K562 (cell line): ENCODE measurements at regions not wholly inside any gene's neighbourhood (a gene's known extent, or its start where the extent isn't known, plus 50 kb on each side); places are given as distances from the start of the nearest gene placed in this dataset.

Experiments
- ATAC-seq: fragments of 200-7000 bp; cut with Tn5 transposase; 3 replicates; pipeline ENCODE4 v1.9.1; 2020; ENCODE audit warnings: moderate library complexity
- BruUV-seq: library from RNA; stranded (reverse); fragments of 400-500 nt; replicated peaks from 2 replicates; lab custom pipeline; 2021; lab: Mats Ljungman, UMichigan
- CTCF ChIA-PET: fragments of 300-600 bp; formaldehyde crosslinking; extraction: SDS; loops from one replicate; lab custom pipeline; 2021; ENCODE audit warnings: low intra/inter-chr PET ratio; lab: Yijun Ruan, JAX
- POLR2A ChIA-PET: fragments of 300-600, 350-650 bp; sonication (Branson Sonifier 250); formaldehyde crosslinking; extraction: SDS; loops from one replicate; lab custom pipeline; 2021; ENCODE audit warnings: antibody characterized with exemption, inconsistent platforms; lab: Yijun Ruan, JAX
- DNase-seq, 4 experiments: peaks; one replicate each; pipeline versions ENCODE4 v3.0.0 to v3.0.0-alpha.2; 2011 to 2018; ENCODE audit warnings: low spot score in 3 of 4, mixed read lengths in 3 of 4; ENCODE audit errors: extremely low read depth in 1 of 4
- FAIRE-seq: peaks from 2 replicates; lab custom pipeline; 2011; peaks lifted over from hg19 to GRCh38; lab: Jason Lieb, UNC
- H2AFZ ChIP-seq: 2 replicates; pipeline ENCODE4 v1.6.0; 2011; ENCODE audit warnings: low read depth, low read length, control low read depth, inconsistent platforms
- H3K27ac ChIP-seq: fragments of 200-600 bp; 3 replicates; pipeline ENCODE4 v1.8.0; 2011; ENCODE audit warnings: low read depth, mild to moderate bottlenecking, control low read depth, inconsistent platforms, low read length, moderate library complexity, mixed read lengths; ENCODE audit errors: extremely low read depth
- H3K27me3 ChIP-seq, 2 experiments: fragments of 300-600 bp in 1 of 2; 2 replicates in 1 of 2; 3 replicates in 1 of 2; pipeline versions ENCODE4 v1.6.0 to v1.8.0; 2011; ENCODE audit warnings: inconsistent platforms in 2 of 2, low read length in 2 of 2, mild to moderate bottlenecking in 1 of 2, mixed read lengths in 1 of 2, moderate library complexity in 1 of 2; ENCODE audit not compliant: control insufficient read depth in 2 of 2, insufficient read depth in 2 of 2
- H3K36me3 ChIP-seq: fragments of 300-600 bp; 3 replicates; pipeline ENCODE4 v1.8.0; 2011; ENCODE audit warnings: mild to moderate bottlenecking, low read length, inconsistent platforms; ENCODE audit not compliant: control insufficient read depth, insufficient read depth
- H3K4me1 ChIP-seq, 2 experiments: fragments of 200-600 bp in 1 of 2; replicated peaks in 1 of 2; 2 replicates in 1 of 2; 3 replicates in 1 of 2; pipeline versions ENCODE4 v1.5.1 to v1.8.0; 2011; ENCODE audit warnings: inconsistent platforms in 2 of 2, low read length in 2 of 2, mild to moderate bottlenecking in 1 of 2, mixed read lengths in 1 of 2, moderate library complexity in 1 of 2; ENCODE audit not compliant: control insufficient read depth in 2 of 2, insufficient read depth in 2 of 2
- H3K4me2 ChIP-seq: 2 replicates; pipeline ENCODE4 v1.6.1; 2011; ENCODE audit warnings: low read length, control low read depth, inconsistent platforms, mixed read lengths; ENCODE audit not compliant: insufficient read depth
- H3K4me3 ChIP-seq: fragments of 200-600 bp; sonication (generic), shearing (Covaris generic); 2 replicates; pipeline ENCODE4 v1.5.1; 2016; ENCODE audit warnings: control low read depth, inconsistent platforms
- H3K79me2 ChIP-seq: fragments of 200-600 bp; 3 replicates; pipeline ENCODE4 v1.8.0; 2011; ENCODE audit warnings: low read length, inconsistent platforms; ENCODE audit not compliant: control insufficient read depth, insufficient read depth
- H3K9ac ChIP-seq, 2 experiments: 2 replicates each; pipeline versions ENCODE4 v1.6.0 to v1.6.1; 2011; ENCODE audit warnings: low read depth in 2 of 2, low read length in 2 of 2, control low read depth in 1 of 2, inconsistent platforms in 1 of 2, mild to moderate bottlenecking in 1 of 2, mixed read lengths in 1 of 2; ENCODE audit not compliant: insufficient read depth in 1 of 2
- H3K9me1 ChIP-seq: one replicate; pipeline ENCODE4 v1.6.0; 2011; ENCODE audit warnings: inconsistent platforms, mild to moderate bottlenecking, low read length, moderate library complexity; ENCODE audit not compliant: control insufficient read depth, insufficient read depth
- H3K9me3 ChIP-seq: replicated peaks from 2 replicates; pipeline ENCODE4 v1.5.1; 2011; ENCODE audit warnings: low read depth, low read length, inconsistent platforms; ENCODE audit not compliant: control insufficient read depth, insufficient read depth
- H4K20me1 ChIP-seq: replicated peaks from 2 replicates; pipeline ENCODE4 v1.6.1; 2011; ENCODE audit warnings: low read length, inconsistent platforms, mixed read lengths; ENCODE audit not compliant: control insufficient read depth, insufficient read depth
- BRD4 ChIP-seq: fragments of 200-600 bp; sonication (generic); IDR thresholded peaks from 2 replicates; pipeline ENCODE4 v1.6.1; 2017; ENCODE audit warnings: inconsistent platforms
- CBX2 ChIP-seq: fragments of 200-600 bp; sonication (generic); IDR thresholded peaks from one replicate; pipeline ENCODE4 v1.6.1; 2012; ENCODE audit warnings: mild to moderate bottlenecking, low read length, inconsistent platforms; ENCODE audit not compliant: insufficient read depth, poor library complexity, severe bottlenecking
- CXXC5 ChIP-seq: fragments of 250-450 bp; sonication (Bioruptor Pico); IDR thresholded peaks from 2 replicates; pipeline ENCODE4 v1.8.0; 2022; ENCODE audit warnings: inconsistent platforms, mild to moderate bottlenecking, moderate library complexity
- EGR1 ChIP-seq: fragments of 450-650 bp; conservative IDR thresholded peaks from 2 replicates; pipeline ENCODE4 v1.6.1; 2017; ENCODE audit warnings: mild to moderate bottlenecking
- HNRNPK ChIP-seq: fragments of 200-400 bp; formaldehyde crosslinking; IDR thresholded peaks from one replicate; pipeline ENCODE4 v1.6.1; 2018; ENCODE audit warnings: mild to moderate bottlenecking, low read depth, low read length; ENCODE audit not compliant: poor library complexity, severe bottlenecking
- MAZ ChIP-seq, 2 experiments: fragments of 450-650 bp in 1 of 2; sonication (generic) in 1 of 2; formaldehyde crosslinking; IDR thresholded peaks in 1 of 2; conservative IDR thresholded peaks in 1 of 2; 2 replicates each; pipeline versions ENCODE4 v1.4.0 to v1.5.0; 2020; ENCODE audit warnings: mild to moderate bottlenecking in 1 of 2, missing genetic modification reagents in 1 of 2
- NR2C2 ChIP-seq, 2 experiments: fragments of 200-800 bp in 1 of 2; sonication (Bioruptor generic) in 1 of 2; sonication (generic) in 1 of 2; formaldehyde crosslinking in 1 of 2; IDR thresholded peaks; 2 replicates each; pipeline versions ENCODE4 v1.6.1 to v1.8.0; 2016 to 2022; ENCODE audit warnings: mild to moderate bottlenecking in 1 of 2, missing compliant biosample characterization in 1 of 2, missing genetic modification characterization in 1 of 2, missing genetic modification reagents in 1 of 2
- PHF8 ChIP-seq: fragments of 200-600 bp; sonication (generic); IDR thresholded peaks from 2 replicates; pipeline ENCODE4 v1.6.1; 2012; ENCODE audit warnings: mixed run types, mild to moderate bottlenecking, inconsistent platforms, low read length, moderate library complexity, borderline replicate concordance
- ZFX ChIP-seq: sonication (generic); formaldehyde crosslinking; IDR thresholded peaks from 2 replicates; pipeline ENCODE4 v1.8.0; 2022; ENCODE audit warnings: mild to moderate bottlenecking, missing genetic modification reagents, moderate library complexity
- WGBS: fragments of 100-300 bp; shearing (Covaris generic); methylation state at CpG from one replicate; pipeline ENCODE4 v1.1.6; 2016; ENCODE audit warnings: low coverage, mixed read lengths; ENCODE audit not compliant: insufficient coverage; ENCODE audit errors: missing lambda C conversion rate; 5-methylcytosine and 5-hydroxymethylcytosine counted together
- in situ Hi-C: fragments of 300-500 bp; cut with MboI; formaldehyde crosslinking; loops from 4 replicates; pipeline ENCODE4 v1.15.0; 2018; ENCODE audit warnings: inconsistent platforms, mixed read lengths
- intact Hi-C: fragments of 100-400 bp; cut with micrococcal nuclease; formaldehyde crosslinking; loops from 2 replicates; pipeline ENCODE4 v1.14.2; 2022
- TF ChIP-seq, protein P1 (sequence below): fragments of 450-650 bp; IDR thresholded peaks from 2 replicates; pipeline ENCODE4 v1.6.1; 2016; ENCODE audit warnings: missing biosample characterization, missing genetic modification characterization
- TF ChIP-seq, protein P2 (sequence below): fragments of 450-650 bp; formaldehyde crosslinking; IDR thresholded peaks from 2 replicates; pipeline ENCODE4 v1.4.0; 2020; ENCODE audit warnings: mild to moderate bottlenecking, moderate library complexity
- TF ChIP-seq, protein P3 (sequence below): fragments of 200-800 bp; sonication (Bioruptor generic); IDR thresholded peaks from 2 replicates; pipeline ENCODE4 v1.6.1; 2017; ENCODE audit warnings: missing genetic modification characterization, missing compliant biosample characterization
- TF ChIP-seq, protein P4 (sequence below), 2 experiments: IDR thresholded peaks; 2 replicates each; pipeline ENCODE4 v1.6.1; 2011; ENCODE audit warnings: borderline replicate concordance in 1 of 2, control low read depth in 1 of 2, low read depth in 1 of 2, low read length in 1 of 2, mild to moderate bottlenecking in 1 of 2, mixed read lengths in 1 of 2, moderate library complexity in 1 of 2; ENCODE audit not compliant: insufficient read depth in 1 of 2, insufficient read length in 1 of 2, poor library complexity in 1 of 2, severe bottlenecking in 1 of 2; ENCODE audit errors: extremely low read depth in 1 of 2

DNA sequence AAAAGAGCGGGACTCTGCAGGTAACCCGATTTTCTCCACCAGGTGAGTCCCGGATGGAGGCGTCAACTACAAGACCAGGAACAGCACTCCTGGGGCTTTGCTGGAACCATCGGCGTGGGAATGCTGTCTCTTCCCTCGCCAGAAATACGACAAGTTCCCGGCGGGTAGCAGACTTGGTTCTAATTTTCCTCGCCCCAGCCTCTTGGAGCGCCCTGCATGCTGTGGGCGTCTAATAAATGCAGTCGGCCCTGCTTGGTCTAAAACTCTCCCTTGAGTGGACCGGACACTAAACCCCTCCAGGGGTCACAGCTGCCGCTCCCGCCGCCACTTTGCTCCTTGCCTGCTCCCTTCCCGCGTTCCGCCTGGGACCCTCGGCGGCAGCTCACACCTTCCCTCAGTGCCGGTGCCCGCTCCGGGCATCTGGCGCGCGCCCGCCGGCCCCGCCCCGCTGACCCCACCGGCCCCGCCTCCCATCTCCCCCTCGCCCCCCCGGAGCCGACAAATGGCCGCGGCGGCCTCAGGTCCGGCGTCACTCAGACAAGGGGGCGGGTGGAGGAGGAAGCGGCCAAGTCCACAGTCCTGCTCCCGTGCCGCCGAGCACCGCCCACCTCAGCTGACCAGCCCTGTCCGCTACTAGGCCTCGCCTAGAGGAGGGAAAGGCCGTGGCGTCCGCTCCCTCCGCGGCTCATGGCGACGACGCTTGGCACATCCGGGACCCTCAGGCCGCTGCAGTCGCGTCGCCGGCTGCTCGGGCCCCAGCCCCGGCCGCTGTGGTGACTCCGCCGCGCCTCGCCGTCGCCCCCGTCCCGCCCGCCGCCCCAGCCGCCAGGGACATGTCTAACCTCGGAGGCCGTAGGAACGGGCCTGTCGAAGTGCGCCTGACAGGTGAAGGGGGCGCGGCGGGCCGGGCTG is 65.8 kb downstream of the KPNA2 start:
- Histone ChIP-seq H3K9ac (peak overlapping the region; percentile 25 to 78; a peak in 3 of 4 replicates), H3K27ac (peak overlapping the region; percentile 44; the same call in 1 of the 3 replicates), H4K20me1 (no peaks in the 10 kb centered on the region), H3K79me2 (no peaks in the 10 kb centered on the region), H3K9me3 (0 out of 2 replicates have a peak, but pooled peaks cover 3% of the 10 kb centered on the region), H3K9me1 (no peaks in the 10 kb centered on the region), H3K4me3 (peak overlapping the region; percentile 40), H2AFZ (peak overlapping the region; percentile 68), H3K4me1 (peaks cover 0 to 5% of the 10 kb centered on the region in 2 experiments; a peak in 2 of 5 replicates), H3K27me3 (no peaks in the 10 kb centered on the region), H3K36me3 (no peaks in the 10 kb centered on the region), H3K4me2 (peak overlapping the region; percentile 55)
- FAIRE-seq (no peak), DNase-seq (peak; percentile 64 to 76 (median 66)), ATAC-seq (peak; percentile 99)
- no TSS peak for BruUV-seq
- POLR2A ChIA-PET: no interaction called here
- 63% methylated on average over 35 of the region's 88 CpGs for WGBS
- intact Hi-C loops (no loop called here), in situ Hi-C loops (no loop called here)
- CTCF ChIA-PET: no interaction called here
- TF ChIP-seq, protein P1, sequence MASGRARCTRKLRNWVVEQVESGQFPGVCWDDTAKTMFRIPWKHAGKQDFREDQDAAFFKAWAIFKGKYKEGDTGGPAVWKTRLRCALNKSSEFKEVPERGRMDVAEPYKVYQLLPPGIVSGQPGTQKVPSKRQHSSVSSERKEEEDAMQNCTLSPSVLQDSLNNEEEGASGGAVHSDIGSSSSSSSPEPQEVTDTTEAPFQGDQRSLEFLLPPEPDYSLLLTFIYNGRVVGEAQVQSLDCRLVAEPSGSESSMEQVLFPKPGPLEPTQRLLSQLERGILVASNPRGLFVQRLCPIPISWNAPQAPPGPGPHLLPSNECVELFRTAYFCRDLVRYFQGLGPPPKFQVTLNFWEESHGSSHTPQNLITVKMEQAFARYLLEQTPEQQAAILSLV (tag): no peak
- TF ChIP-seq, protein P2, sequence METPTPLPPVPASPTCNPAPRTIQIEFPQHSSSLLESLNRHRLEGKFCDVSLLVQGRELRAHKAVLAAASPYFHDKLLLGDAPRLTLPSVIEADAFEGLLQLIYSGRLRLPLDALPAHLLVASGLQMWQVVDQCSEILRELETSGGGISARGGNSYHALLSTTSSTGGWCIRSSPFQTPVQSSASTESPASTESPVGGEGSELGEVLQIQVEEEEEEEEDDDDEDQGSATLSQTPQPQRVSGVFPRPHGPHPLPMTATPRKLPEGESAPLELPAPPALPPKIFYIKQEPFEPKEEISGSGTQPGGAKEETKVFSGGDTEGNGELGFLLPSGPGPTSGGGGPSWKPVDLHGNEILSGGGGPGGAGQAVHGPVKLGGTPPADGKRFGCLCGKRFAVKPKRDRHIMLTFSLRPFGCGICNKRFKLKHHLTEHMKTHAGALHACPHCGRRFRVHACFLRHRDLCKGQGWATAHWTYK: no peak
- TF ChIP-seq BRD4 (no peak), EGR1 (0 out of 2 replicates have a peak, but pooled peaks have one; percentile 12), MAZ (CRISPR knock-in tag; conservative IDR thresholded peaks at IDR 0.05 in 1 of 2, IDR thresholded peaks at IDR 0.05 in 1 of 2) (0 out of 4 replicates have a peak, but pooled peaks of 1 of the 2 experiments have one; percentile 29), CXXC5 (peak; percentile 49; the same call in 1 of the 2 replicates), HNRNPK (no peak), ZFX (peak; percentile 66), NR2C2 (CRISPR knock-in tag; IDR thresholded peaks at IDR 0.05) (no peak), NR2C2 (tag; IDR thresholded peaks at IDR 0.05) (peak; percentile 68), PHF8 (peak; percentile 34; the same call in 1 of the 2 replicates), CBX2 (no peak)
- TF ChIP-seq, protein P3, sequence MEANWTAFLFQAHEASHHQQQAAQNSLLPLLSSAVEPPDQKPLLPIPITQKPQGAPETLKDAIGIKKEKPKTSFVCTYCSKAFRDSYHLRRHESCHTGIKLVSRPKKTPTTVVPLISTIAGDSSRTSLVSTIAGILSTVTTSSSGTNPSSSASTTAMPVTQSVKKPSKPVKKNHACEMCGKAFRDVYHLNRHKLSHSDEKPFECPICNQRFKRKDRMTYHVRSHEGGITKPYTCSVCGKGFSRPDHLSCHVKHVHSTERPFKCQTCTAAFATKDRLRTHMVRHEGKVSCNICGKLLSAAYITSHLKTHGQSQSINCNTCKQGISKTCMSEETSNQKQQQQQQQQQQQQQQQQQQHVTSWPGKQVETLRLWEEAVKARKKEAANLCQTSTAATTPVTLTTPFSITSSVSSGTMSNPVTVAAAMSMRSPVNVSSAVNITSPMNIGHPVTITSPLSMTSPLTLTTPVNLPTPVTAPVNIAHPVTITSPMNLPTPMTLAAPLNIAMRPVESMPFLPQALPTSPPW (CRISPR knock-in tag): peak; percentile 96
- TF ChIP-seq, protein P4, sequence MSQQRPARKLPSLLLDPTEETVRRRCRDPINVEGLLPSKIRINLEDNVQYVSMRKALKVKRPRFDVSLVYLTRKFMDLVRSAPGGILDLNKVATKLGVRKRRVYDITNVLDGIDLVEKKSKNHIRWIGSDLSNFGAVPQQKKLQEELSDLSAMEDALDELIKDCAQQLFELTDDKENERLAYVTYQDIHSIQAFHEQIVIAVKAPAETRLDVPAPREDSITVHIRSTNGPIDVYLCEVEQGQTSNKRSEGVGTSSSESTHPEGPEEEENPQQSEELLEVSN (IDR thresholded peaks at IDR 0.05; ENCODE audit: borderline replicate concordance in 1 of 2, extremely low read depth in 1 of 2, insufficient read depth in 1 of 2, insufficient read length in 1 of 2, low read depth in 1 of 2, low read length in 1 of 2, poor library complexity in 1 of 2, severe bottlenecking in 1 of 2): peak; percentile 83 to 90
